Coronary artery (tissue), 2 donors: ENCODE measurements at regions not wholly inside any gene's neighbourhood (a gene's known extent, or its start where the extent isn't known, plus 50 kb on each side); places are given as distances from the start of the nearest gene placed in this dataset.

Experiments used
- DNase-seq: peaks from one replicate; pipeline ENCODE4 v3.0.0-alpha.2; 2017; ENCODE audit warnings: low spot score
- H3K27ac ChIP-seq, 2 donors: fragments of 200-600 bp; sonication (generic); one replicate each; pipeline ENCODE4 v1.5.1; 2016 to 2019
- H3K4me3 ChIP-seq: fragments of 200-600 bp; sonication (generic); 2 replicates; pipeline ENCODE4 v1.5.1; 2016; ENCODE audit warnings: mild to moderate bottlenecking, moderate library complexity
- CTCF ChIP-seq: fragments of 200-600 bp; sonication (generic); IDR thresholded peaks from one replicate; pipeline ENCODE4 v1.5.1; 2019; ENCODE audit warnings: antibody characterized with exemption

DNA sequence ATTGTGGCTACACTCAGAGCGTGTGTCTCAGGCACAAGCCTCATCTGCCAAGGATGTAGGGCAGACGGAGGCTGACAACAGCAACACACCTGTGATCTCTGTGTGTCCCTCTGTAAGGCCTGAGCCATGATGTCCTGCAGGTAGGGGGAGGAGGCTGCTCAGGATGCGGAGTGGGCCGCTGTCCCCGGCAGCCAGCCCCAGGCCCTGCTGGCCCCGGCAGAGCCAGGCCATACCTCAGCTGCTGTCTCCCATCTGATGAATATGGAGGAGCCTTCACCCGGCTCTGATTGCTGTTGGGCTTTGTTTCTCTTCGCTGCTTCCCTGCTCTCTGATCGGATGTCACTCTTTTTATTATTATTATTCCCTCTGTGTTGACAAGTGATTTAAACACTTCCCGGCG is 83.6 kb upstream of the NCAM1 start:
- TF ChIP-seq CTCF = no peak
- no peak for DNase-seq
- no peak overlapping the region for H3K4me3 ChIP-seq
- no peak overlapping the region for H3K27ac ChIP-seq

DNA sequence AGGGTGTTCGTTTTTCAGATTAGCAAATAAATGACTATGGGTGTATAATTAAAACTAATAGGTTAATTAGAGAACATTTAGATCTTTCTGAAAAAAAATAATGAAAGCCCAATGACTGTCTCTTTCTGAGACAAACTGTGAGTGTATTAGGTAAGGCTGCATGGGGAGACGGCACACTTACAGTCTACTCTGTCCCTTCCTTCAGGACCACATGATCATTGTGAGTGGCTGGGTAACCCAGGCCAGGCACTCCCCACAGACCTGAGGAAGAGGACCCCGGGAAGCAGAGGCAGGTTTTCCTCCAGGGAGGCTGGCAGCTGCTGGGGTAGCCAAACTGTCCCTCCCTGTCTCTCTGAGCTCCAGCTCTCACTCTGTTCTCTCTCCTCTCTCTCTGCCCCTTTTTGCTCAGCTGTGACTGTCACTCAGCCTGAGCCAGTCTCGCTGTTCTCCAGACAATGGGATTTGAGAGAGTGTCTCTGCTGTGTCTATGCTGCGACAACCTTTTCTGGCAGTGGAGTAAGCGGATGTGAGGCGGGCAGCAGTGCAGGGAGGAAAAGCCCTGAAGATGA is 83.1 kb upstream of the NCAM1 start:
- TF ChIP-seq CTCF = no peak

DNA sequence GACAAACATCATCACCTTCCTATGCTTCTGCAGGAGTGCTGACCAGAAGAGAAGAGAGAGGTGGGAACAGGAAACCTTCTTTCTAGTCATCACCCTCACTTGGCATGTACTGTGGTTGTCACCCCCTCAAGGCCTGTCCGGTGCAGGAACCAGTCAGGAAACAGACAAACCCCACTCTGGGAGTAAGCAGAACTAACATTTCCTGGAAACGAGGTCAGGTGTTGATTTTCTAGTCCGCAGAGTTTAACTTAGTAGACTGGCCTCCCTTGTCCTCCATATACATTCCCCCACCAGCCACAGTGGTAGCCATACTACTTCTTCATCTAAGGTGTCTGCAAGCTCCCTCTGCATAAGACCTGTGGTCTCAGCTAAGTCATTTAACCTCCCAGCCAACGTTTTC is 80.7 kb upstream of the NCAM1 start:
- H3K27ac ChIP-seq = no peak overlapping the region
- DNase-seq = no peak
- H3K4me3 ChIP-seq = no peak overlapping the region
- no peak for TF ChIP-seq CTCF

More for the DNA sequence above, 83.1 kb upstream of the NCAM1 start:
- Histone ChIP-seq H3K27ac (no peak overlapping the region), H3K4me3 (no peak overlapping the region)
- DNase-seq = no peak

DNA sequence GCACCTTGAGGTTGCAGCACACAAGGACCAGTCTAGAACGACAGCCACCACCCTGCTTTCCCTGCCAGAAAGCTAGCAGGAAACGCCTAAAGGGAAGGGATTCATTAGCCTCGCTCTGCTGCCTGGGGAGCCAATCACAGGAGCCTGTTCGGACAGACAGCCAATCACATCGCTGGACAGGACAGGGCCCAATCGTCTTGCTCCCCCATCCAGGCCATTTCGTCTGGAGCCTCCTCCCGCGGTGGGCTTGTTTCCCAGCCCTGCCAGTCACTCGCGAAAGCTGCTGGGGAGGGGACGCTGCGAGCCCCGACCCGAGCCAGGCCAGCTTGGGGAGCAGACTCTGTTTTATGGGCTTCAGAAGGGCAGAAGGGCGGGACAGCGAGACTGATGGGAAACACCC is 79.8 kb upstream of the NCAM1 start:
- Histone ChIP-seq H3K4me3 (peak overlapping the region; percentile 63), H3K27ac (peak overlapping the region; percentile 16 to 35)
- DNase-seq = no peak
- TF ChIP-seq CTCF = no peak

DNA sequence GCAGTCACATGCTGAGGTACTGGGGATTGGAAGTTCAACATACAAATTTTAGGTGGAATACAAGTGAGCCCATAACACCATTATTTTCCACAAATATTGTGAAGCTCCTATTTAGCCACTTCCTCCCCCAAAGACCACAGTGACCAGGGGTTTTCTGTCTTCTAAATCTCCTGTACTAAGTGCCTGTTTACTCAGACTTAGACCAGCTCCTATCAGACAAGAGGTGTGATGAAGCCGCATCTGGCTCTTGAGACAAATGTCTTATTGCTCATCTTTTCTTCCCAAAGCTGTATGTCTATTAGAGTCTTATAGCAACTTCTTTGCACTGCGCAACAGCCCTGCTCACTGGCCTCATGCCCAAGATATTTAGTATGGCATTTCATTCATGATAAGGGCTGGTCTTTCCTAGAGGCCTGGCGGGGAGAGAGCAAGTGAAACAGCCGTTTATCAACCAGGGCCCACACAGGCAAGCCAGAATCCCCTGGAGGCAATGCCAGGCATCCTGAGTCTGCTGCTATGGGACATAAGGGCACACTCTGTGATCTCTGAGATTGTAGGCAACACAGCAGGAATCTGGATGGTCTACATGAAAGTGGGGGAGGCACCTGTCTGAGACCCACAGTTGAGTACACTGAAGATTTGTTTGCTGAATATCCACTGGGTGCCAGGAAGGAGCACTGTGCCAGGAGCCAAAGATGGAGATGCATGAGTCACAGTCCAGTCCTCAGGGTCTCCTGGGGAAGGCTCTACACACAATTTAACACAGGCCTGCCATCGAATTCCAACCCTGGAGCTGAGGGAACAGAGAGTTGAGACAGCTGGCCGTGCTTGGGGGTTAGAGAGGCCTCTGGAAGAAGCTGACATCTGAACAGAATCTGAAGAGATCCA is 78.5 kb upstream of the NCAM1 start:
- no peak for DNase-seq
- H3K27ac ChIP-seq = peak overlapping the region; percentile 10 to 38
- no peak overlapping the region for H3K4me3 ChIP-seq
- TF ChIP-seq CTCF = no peak

DNA sequence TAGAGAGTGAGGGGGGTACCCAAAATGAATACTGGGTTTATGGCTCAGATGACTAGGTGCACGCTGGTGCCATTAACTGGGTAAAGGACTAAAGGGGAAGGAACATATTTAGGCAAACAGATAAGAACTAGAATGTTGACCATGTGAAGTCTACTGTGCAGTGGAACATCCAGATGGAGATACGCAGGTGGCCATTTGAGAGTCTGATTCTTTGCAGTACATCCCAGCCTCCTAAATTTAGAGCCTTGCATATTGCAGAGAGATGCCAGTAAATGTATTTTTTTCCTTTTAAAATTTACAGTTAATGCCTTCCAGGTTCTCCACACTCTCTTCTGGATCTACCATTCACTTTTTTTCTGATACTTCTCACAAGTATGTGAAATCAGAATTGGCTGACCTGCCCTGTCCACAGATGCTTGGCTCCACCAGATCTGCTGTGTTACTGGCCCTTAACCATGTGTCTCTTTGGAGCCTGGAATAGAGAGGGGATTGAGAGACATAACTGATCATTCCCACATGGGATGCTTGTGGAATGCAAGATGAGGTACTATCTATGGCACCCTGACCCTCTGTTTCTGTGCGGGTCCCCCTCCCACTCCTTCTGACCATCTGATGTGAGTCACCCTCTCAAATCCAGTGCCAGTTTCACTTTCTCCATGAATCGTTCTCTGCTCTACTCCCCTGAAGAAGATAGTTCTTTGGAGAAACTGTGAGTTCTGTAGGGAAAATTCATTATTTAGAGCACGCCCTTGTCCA is 77.0 kb upstream of the NCAM1 start:
- H3K4me3 ChIP-seq = no peak overlapping the region
- H3K27ac ChIP-seq = no peak overlapping the region
- no peak for TF ChIP-seq CTCF
- no peak for DNase-seq
